GM18907 (cell line): ENCODE measurements at regions not wholly inside any gene's neighbourhood (a gene's known extent, or its start where the extent isn't known, plus 50 kb on each side); places are given as distances from the start of the nearest gene placed in this dataset.

Experiments used
- ATAC-seq: cut with Tn5 transposase; IDR thresholded peaks from one replicate; pipeline ENCODE4 v1.9.1; 2021; ENCODE audit warnings: mild to moderate bottlenecking, moderate library complexity; ENCODE audit not compliant: unreplicated experiment

- ATAC-seq: no peak
Measured at GRCh38 chr9:81741103-81741502, 51.8 kb upstream of the TLE1 start.

- no peak for ATAC-seq
Measured at GRCh38 chr9:81748091-81748490, 58.7 kb upstream of the TLE1 start.

DNA sequence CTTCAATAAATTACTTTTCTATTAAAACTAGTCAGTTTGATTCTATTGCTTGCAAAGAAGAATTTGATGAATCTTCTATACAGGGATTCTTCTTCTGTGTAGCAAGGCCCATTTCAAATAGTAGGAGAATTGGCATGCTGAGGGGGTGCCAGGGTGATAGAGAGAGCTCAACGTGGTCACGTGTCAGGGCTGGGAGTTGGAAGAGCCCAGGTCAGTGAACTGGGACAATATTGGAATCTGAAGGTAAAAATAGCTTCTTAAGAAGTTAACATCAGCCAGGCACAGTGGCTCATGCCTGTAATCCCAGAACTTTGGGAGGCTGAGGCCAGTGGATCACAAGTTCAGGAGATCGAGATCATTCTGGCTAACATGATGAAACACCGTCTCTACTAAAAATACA lies 64.1 kb upstream of the TLE1 start:
- ATAC-seq: no peak

GRCh38 chr9:81754245-81754644 lies 64.9 kb upstream of the TLE1 start:
- no peak for ATAC-seq

- ATAC-seq: no peak
Measured at GRCh38 chr9:81755721-81756120, 66.4 kb upstream of the TLE1 start.

- ATAC-seq: no peak
Measured at GRCh38 chr9:81756561-81756960, 67.2 kb upstream of the TLE1 start.

- ATAC-seq: no peak
Measured at GRCh38 chr9:81758123-81758797, 68.9 kb upstream of the TLE1 start.

- no peak for ATAC-seq
Measured at GRCh38 chr9:81759680-81760215, 70.4 kb upstream of the TLE1 start.

- no peak for ATAC-seq
Measured at GRCh38 chr9:81767921-81768320, 78.6 kb upstream of the TLE1 start.

GRCh38 chr9:81771571-81771970 lies 82.2 kb upstream of the TLE1 start:
- no peak for ATAC-seq

- ATAC-seq: no peak
Measured at GRCh38 chr9:81772144-81772543, 82.8 kb upstream of the TLE1 start.

DNA sequence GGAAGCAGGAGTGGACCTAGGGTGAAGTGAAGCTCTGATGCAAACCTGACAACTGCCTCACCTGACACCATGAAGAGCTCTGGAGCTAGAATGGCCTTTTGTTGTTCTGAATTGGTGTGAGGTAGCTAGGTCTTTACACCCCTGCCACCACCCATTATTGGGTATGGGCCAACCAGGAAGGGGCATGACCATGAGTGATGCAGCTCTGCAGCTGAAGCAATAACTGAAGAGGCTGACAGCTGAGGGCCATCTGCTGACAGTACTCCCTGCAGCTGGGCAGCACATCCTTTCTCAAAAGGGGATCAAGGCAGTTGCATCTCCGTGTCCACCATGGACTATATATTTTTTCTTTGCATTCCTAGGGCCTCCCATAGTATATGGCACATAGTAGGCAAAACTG lies 87.0 kb upstream of the TLE1 start:
- no peak for ATAC-seq

DNA sequence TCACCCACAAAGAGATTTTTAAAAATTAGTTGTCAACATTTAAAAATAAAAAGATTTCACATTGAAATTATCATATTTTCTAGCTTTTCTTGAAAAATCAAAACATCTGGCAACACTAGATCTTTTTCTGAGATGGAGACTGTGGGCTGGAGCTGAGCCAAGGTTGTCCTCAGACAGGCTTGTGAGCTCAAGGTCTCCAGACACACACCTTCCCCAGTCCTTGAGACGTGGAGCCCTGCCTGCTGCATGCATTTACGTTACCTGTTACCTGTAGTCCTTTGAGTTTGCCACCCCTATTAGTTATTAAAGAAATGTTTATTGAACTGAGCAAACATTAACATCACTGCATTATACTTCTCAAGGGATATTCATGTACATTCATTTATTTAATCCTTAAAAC lies 87.5 kb upstream of the TLE1 start:
- no peak for ATAC-seq

DNA sequence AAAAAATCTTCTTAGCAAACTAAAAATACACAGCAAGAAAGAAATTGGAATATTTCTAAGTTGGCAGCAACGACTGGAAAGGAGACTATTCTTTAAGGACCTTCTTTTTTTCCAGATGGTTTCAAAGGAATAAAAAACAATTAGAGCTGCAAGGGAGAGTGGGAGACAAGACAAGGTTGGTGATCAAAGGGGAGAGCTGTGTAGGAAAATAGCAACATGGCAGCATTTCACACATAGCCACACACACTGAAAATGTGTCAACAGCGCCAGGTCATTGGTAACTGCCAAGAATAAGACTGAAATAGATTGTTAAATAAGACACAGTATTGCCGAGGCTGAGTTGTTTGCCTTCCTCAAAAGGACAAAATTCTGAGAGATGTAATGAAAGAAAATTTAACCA lies 88.1 kb upstream of the TLE1 start:
- ATAC-seq: no peak

GRCh38 chr9:81782313-81782995 lies 93.1 kb upstream of the TLE1 start:
- no peak for ATAC-seq

DNA sequence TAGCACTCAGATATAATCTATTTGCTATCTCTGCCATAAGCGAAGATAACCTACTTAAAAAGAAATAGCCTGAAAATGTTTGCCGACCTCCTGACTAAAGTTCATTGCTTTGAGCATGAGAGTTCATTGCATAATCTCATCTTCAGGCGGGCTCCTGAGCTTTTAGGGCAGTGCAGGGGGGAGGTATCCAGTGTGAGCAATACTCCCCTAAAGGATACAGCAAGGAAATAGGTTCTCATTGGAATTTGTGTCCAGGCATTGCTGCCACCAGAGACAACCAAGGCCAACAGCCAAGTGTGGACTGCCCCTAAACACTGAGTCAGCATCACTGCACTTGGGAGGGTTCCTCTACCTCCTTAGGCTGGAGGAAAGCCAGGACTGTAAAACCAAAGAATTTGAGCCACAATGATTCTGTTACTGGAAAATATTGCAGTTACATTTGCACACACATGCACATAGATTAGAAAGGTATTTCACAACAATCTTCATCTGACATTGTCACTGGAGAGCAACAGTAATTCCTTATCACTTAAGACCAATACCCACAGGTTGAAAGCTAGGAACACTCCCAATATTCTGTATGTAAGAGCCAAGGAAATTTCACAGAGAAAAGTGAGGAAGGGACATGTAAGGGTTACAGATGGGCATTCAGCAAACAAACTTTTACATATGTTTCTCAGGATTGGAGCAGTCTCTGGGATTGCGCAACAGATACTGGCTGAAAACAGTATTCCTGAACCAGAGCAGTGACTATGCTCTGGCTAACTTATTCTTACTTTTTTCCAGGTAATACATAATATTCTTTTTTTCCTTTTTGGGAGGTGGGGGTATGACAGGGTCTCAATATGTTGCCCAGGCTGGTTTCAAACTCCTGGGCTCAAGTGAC lies 98.6 kb upstream of the TLE1 start:
- no peak for ATAC-seq

DNA sequence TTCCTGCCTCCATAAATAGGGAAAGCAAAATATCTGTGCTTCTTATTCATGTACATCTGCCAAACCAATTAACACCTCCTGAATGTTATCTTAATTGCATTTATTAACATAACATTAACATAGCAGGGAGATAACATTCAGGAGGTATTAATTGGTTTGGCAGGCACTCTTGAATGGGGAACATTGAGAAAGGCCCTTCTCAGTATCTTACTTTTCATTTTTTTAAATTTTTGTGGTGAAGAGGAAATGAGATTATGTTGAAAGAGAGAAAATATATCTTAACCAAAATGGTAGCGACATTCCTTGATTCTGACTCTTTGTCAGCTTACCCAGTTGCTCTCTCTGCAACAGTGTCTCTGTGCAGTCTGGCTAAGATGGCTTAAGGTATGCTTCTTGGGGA lies 100.4 kb upstream of the TLE1 start:
- no peak for ATAC-seq

DNA sequence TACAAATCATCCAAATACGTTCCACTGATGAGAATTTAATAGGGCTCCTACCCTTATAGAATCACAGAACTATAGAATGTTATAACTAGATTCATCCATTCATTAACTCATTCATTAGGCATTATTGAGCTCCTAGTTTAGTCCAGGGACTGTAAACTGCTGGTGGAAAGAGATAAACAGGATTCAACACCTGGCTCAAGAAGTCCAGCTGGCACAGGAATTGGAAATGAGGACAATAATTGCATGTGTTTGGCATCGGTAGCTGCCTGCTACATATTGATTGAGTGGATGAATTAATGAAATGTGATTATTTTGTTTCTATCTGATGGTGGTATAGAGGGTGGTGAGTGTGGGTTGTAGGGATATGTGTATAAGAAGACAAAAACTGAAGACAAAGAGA lies 100.8 kb upstream of the TLE1 start:
- ATAC-seq: no peak

- ATAC-seq: no peak
Measured at GRCh38 chr9:81791076-81791475, 101.7 kb upstream of the TLE1 start.

DNA sequence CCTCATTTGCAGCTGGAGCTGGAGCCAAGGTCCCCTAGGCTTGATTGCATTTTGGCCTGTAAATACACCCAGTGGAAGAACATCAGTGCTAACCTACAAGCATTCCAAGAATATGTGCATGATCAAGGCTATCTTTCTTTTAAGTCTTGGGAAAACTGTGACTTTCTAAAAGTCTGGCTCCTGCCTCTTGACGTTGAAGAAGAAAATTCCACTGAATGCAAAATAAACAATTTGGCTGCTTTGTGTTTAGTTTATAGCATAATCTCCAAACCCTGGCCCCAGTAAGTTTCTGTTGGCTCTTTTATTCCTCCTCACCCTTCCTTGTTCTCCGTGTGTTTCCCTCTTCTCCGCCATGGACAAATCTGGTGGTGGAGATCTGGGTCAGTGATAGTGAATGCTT lies 109.3 kb upstream of the TLE1 start:
- ATAC-seq: no peak

- ATAC-seq: no peak
Measured at GRCh38 chr9:81801190-81801589, 111.8 kb upstream of the TLE1 start.

DNA sequence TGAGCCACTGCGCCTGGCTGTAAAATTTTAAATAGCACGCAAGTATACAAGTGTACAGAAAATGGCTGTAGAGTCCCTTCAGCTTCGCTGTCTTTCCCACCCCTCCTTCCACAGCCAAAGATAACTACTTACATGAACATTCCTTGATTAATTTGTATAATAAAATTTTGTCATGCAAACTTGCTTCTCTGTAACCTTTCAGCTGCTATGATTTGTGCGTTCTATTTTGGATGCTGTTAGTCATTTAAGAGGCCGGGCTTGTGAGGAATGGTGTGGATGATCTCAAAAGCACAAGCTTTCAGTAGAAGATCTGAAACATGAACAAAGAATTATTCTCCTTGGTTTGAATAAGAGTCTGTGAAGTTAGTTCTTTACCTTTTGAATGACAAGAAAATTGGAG lies 115.0 kb upstream of the TLE1 start:
- no peak for ATAC-seq
